ENCODE measurements at regions not wholly inside any gene's neighbourhood (a gene's known extent, or its start where the extent isn't known, plus 50 kb on each side); places are given as distances from the start of the nearest gene placed in this dataset.

DNA sequence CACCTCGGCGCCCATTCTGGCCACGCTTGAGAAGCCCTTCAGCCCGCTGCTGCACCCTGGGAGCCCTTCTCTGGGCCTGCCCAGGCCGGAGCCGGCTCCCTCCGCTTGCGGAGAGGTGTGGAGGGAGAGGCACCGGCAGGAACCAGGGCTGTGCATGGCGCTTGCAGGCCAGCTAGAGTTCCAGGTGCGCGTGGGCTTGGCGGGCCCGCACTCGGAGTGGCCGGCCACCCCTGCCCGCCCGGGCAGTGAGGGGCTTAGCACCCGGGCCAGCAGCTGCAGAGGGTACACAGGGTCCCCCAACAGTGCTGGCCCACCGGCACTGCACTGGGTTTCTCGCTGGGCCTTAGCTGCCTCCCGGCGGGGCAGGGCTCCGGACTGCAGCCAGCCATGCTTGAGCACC lies 72.3 kb upstream of the SYK start:
- Histone ChIP-seq H3K36me3 (no peaks in the 10 kb centered on the region), H3K27me3 (peaks cover 0 to 10% (median 0%) of the 10 kb centered on the region in 3 donors), H3K9me3 (no peaks in the 10 kb centered on the region), H3K4me3 (no peak overlapping the region), H3K27ac (no peak overlapping the region), H3K4me1 (no peaks in the 10 kb centered on the region)
- WGBS, 5 donors = 84 to 97% (median 92%) methylated on average over 17 to 24 of the region's 24 CpGs
- TF ChIP-seq, protein P1, sequence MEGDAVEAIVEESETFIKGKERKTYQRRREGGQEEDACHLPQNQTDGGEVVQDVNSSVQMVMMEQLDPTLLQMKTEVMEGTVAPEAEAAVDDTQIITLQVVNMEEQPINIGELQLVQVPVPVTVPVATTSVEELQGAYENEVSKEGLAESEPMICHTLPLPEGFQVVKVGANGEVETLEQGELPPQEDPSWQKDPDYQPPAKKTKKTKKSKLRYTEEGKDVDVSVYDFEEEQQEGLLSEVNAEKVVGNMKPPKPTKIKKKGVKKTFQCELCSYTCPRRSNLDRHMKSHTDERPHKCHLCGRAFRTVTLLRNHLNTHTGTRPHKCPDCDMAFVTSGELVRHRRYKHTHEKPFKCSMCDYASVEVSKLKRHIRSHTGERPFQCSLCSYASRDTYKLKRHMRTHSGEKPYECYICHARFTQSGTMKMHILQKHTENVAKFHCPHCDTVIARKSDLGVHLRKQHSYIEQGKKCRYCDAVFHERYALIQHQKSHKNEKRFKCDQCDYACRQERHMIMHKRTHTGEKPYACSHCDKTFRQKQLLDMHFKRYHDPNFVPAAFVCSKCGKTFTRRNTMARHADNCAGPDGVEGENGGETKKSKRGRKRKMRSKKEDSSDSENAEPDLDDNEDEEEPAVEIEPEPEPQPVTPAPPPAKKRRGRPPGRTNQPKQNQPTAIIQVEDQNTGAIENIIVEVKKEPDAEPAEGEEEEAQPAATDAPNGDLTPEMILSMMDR (IDR thresholded peaks at IDR 0.05) = no peak
- no peak for TF ChIP-seq EP300 (IDR thresholded peaks at IDR 0.05)
- no peak for TF ChIP-seq POLR2A (IDR thresholded peaks at IDR 0.05)
- no peak for TF ChIP-seq POLR2AphosphoS5 (IDR thresholded peaks at IDR 0.05)
- DNase-seq = no peak
- intact Hi-C loops (cut with DNase I; ENCODE audit: low total_unique reads) = no loop called here

DNA sequence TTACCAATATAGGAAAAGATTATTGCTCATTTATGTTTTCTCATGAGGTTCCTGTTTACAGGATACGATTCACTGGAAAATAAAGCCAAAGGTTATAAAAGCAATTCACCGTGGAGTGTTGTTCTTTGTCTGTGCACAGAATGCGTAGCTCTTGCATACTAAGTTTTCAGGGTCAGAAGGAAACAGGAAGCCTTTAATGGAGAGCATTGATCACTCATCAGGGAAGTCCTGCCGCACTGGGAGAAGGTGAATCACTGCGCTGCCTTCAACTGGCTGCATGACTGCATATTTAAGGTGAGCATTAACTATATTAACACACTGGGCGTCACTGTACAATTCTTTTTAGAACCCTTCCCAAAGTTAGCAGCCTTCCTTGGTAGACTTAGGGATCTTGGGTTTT lies 74.1 kb upstream of the SYK start:
- H3K4me3 ChIP-seq = no peak overlapping the region
- H3K27me3 ChIP-seq = peaks cover 0 to 7% (median 0%) of the 10 kb centered on the region in 3 donors
- intact Hi-C loops (cut with DNase I; ENCODE audit: low total_unique reads) = no loop called here
- DNase-seq = no peak
- no peak for TF ChIP-seq POLR2A (IDR thresholded peaks at IDR 0.05)
- TF ChIP-seq EP300 (IDR thresholded peaks at IDR 0.05) = no peak
- TF ChIP-seq, protein P1 (IDR thresholded peaks at IDR 0.05) = no peak
- no peak for TF ChIP-seq POLR2AphosphoS5 (IDR thresholded peaks at IDR 0.05)
- H3K27ac ChIP-seq = no peak overlapping the region
- no peaks in the 10 kb centered on the region for H3K36me3 ChIP-seq
- no peaks in the 10 kb centered on the region for H3K9me3 ChIP-seq
- no peaks in the 10 kb centered on the region for H3K4me1 ChIP-seq
- 75 to 87% (median 78%) methylated on average over 6 of the region's 6 CpGs for WGBS, 5 donors

DNA sequence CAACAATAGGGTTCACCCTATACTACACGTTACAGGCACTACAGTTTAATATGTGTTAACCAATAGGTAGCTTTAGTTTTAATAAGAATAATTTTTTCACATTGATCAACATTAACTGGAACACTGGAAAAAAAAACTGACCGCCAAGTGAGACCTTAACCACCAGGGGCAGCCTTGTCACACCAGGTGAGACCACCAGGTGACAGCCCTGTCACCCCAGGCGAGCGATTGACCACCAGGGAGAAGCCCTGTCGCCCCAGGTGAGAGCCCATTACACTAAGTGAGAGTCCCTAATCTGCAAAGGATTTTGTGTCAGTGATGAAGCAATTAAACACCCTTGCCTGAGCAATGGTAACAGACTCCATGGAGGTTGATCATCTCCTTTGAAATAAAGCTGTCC lies 75.4 kb upstream of the SYK start:
- DNase-seq = no peak
- no peak overlapping the region for H3K4me3 ChIP-seq
- H3K4me1 ChIP-seq = no peaks in the 10 kb centered on the region
- no peaks in the 10 kb centered on the region for H3K9me3 ChIP-seq
- WGBS, 5 donors = 78 to 88% (median 85%) methylated on average over 5 of the region's 5 CpGs
- TF ChIP-seq POLR2AphosphoS5 (IDR thresholded peaks at IDR 0.05) (no peak), POLR2A (IDR thresholded peaks at IDR 0.05) (no peak), EP300 (IDR thresholded peaks at IDR 0.05) (no peak)
- TF ChIP-seq, protein P1 (IDR thresholded peaks at IDR 0.05) = no peak
- H3K27ac ChIP-seq = no peak overlapping the region
- H3K36me3 ChIP-seq = no peaks in the 10 kb centered on the region
- intact Hi-C loops (cut with DNase I; ENCODE audit: low total_unique reads) = no loop called here
- H3K27me3 ChIP-seq = peaks cover 0 to 7% (median 0%) of the 10 kb centered on the region in 3 donors

DNA sequence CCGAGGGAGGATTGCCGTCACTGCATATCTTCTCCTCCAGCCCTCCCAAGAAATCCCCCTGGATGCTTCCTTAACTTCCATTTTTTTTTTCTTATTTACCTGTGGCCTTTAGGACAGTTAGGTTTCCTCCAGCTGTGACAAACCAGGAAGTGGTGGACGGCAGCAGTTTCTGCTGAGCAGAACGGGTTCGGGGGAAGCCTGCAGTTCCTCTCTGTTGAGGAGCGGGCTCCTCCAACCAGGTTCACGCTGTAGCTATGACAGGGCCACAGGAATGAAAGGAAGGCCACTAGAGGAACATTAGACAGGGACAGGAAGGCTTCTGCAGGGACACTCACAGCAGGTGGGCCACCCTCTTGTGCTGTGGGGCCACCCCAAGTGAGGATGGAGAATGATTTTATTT lies 76.7 kb upstream of the SYK start:
- TF ChIP-seq, protein P1 (IDR thresholded peaks at IDR 0.05) = no peak
- no peaks in the 10 kb centered on the region for H3K9me3 ChIP-seq
- no peaks in the 10 kb centered on the region for H3K4me1 ChIP-seq
- H3K4me3 ChIP-seq = no peak overlapping the region
- no peak overlapping the region for H3K27ac ChIP-seq
- intact Hi-C loops (cut with DNase I; ENCODE audit: low total_unique reads) = no loop called here
- WGBS, 5 donors = 73 to 86% (median 85%) methylated on average over 7 of the region's 7 CpGs
- no peaks in the 10 kb centered on the region for H3K27me3 ChIP-seq
- no peaks in the 10 kb centered on the region for H3K36me3 ChIP-seq
- DNase-seq = no peak
